Dermis blood vessel endothelial cell (primary cell): ENCODE measurements at regions not wholly inside any gene's neighbourhood (a gene's known extent, or its start where the extent isn't known, plus 50 kb on each side); places are given as distances from the start of the nearest gene placed in this dataset.

Experiments used
- DNase-seq: peaks from one replicate; pipeline ENCODE4 v3.0.0; 2010

DNA sequence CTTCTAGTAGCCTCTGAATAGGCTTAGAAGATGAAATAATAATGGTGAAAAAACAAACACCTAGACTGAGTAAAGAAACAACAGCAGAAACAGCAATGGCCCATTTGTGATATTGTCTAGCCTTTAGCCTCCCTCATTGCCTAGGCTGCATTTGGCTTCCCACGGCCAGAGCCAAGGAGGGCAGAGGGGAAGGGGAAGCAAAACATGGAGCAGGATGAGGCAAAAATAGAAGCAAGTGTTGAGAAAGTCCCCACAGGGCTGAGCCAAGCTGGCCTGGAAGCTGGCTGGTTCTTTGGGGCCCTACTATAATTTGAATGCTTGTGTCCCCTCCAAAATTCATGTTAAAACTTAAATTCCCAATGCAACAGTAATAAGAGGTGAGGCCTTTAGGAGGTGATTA lies 60.2 kb upstream of the KSR1 start:
- DNase-seq = no peak

DNA sequence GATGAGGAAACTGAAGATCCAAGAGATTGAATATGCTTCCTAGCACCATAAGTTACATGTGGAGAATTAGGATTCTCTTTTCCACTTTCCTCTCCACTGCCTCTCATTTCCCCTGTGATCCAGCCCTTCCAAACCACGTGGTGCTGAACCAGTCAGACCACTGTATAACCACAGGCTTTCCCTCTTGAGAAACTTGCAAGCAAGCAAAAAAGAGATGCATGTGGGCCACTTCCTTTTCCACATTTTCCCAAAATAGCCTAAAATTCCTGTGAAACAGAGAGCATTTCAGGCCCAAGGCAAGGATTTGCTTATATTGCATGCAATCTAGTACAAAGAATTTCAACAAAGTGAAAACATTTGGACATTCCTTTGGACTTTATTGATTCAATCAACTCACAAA lies 59.3 kb upstream of the KSR1 start:
- no peak for DNase-seq

DNA sequence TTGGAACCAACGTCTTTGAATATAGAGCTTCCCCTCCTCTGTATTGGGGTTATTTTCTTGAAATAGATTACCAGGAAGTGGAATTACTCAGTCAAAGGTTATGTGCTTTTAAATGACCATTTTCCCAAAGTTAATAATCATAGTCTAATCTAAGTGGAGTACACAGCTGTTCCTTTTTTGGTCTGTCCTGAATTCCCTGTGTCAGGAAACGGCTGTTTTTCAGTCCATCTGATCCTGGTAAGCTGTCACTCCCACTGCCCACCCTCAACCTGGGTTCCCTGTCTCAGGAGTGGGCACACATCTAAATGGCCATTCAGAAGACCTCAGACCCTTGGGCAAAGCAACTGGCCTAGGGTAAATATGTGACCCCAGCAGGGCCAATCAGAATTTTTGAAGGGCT lies 57.6 kb upstream of the KSR1 start:
- DNase-seq = no peak

DNA sequence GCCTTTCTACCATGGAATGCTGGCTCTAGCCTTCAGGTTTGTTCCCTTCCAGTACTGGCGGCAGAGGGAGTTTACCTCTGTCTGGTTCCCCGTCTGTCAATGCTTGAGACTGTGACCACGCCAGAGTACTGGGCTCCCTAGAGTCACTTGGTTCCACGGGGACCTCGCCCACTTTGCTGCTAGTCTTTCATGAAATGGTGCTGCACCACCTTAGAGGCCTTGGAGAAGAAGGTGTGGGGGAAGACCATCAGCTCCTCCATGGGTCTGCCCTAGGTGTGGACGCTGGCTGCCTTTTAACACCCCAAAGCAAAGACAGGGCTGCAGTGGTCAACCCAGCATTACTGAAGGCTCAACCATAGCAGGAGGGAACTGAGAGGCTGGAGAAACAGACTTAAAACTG lies 55.3 kb upstream of the KSR1 start:
- no peak for DNase-seq

DNA sequence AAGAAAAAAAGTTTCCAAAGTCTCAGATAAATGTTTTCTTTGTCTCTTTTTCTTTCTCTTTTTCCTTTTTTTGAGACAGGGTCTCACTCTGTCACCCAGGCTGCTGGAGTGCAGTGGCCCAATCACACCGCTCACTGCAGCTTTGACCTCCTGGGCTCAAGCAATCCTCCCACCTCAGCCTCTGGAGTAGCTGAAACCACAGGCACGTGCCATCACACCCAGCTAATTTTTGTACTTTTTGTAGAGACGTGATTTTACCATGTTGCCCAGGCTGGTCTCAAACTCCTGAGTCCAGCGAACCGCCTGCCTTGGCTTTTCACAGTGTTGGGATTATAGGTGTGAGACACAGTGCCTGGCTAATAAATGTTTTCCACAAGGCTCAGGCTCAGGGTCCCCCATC lies 53.3 kb upstream of the KSR1 start:
- DNase-seq = no peak

DNA sequence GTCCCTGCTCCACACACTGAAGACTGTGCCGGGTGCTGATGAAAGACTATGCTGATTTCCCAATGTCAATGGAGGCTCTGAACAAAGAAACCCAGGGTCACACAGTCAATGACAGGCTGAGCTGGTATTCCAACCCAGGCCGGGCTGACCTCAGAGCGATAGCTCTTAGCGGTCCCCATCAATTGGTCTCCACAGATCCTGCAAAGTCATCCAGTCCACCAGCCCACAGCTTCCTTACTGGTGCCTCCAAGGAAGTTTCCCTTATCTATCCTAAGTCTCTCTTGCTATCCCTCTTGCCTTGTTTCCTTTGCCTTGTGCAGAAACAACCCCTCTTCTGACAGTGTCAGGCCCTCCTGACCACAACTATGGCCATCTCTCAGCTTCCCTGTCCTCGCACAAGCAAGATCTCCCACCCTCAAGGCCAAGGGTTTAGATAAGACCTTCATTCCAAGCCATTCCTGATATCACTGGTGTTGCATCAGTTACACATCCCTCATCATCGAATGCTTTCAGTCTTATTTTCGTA lies 52.7 kb upstream of the KSR1 start:
- DNase-seq = no peak

DNA sequence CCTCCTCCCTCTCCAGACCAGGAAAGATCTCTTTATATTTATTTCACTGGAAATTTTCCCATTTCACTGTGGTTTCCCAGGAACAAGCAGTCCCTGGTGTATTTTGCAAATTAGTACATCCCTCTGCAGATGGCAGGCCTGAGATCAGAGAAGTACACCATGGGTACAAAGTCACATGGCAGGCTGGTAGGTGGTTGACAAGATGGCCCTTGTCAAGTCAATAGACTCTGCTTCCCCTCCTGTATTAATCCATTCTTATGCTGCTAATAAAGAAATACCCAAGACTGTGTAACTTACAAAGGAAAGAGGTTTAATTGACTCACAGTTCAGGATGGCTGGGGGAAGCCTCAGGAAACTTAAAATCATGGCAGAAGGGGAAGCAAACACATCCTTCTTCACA lies 51.6 kb upstream of the KSR1 start:
- no peak for DNase-seq
